ENCODE measurements at regions not wholly inside any gene's neighbourhood (a gene's known extent, or its start where the extent isn't known, plus 50 kb on each side); places are given as distances from the start of the nearest gene placed in this dataset.

- POLR2A ChIA-PET: interaction anchor here (0.7 to 2.0 kb wide), 5 partner anchors 9 to 317 kb away, joined by 3 to 5 read pairs (median 4); no protein-coding TSS in a partner anchor
- intact Hi-C loops (cut with micrococcal nuclease) (no loop called here), in situ Hi-C loops (cut with MboI) (no loop called here)
- Histone ChIP-seq H3K4me3 (no peak overlapping the region), H3K79me2 (ENCODE audit: control insufficient read depth, insufficient read depth, low read length) (no peaks in the 10 kb centered on the region), H3K27ac (ENCODE audit: extremely low read depth, low read depth, low read length) (no peak overlapping the region), H3K4me1 (replicated peaks in 1 of 2; ENCODE audit: control insufficient read depth in 2 of 2, insufficient read depth in 2 of 2, low read length in 2 of 2) (no peaks in the 10 kb centered on the region; a peak in 2 of 5 replicates), H3K9ac (ENCODE audit: insufficient read depth in 1 of 2, low read depth in 2 of 2, low read length in 2 of 2) (no peak overlapping the region), H4K20me1 (replicated peaks; ENCODE audit: control insufficient read depth, insufficient read depth, low read length) (no peaks in the 10 kb centered on the region), H3K9me1 (ENCODE audit: control insufficient read depth, insufficient read depth, low read length) (no peaks in the 10 kb centered on the region), H2AFZ (ENCODE audit: low read depth, low read length) (no peak overlapping the region), H3K4me2 (ENCODE audit: insufficient read depth, low read length) (no peak overlapping the region), H3K9me3 (replicated peaks; ENCODE audit: control insufficient read depth, insufficient read depth, low read depth, low read length) (no peaks in the 10 kb centered on the region), H3K27me3 (ENCODE audit: control insufficient read depth in 2 of 2, insufficient read depth in 2 of 2, low read length in 2 of 2) (no peaks in the 10 kb centered on the region), H3K36me3 (ENCODE audit: control insufficient read depth, insufficient read depth, low read length) (no peaks in the 10 kb centered on the region)
- DNase-seq (ENCODE audit: extremely low read depth in 1 of 4, low spot score in 3 of 4) (no peak), ATAC-seq (no peak), FAIRE-seq (no peak)
- TF ChIP-seq ZNF57 (CRISPR knock-in tag; IDR thresholded peaks at IDR 0.05) (no peak), SMAD2 (IDR thresholded peaks at IDR 0.05; ENCODE audit: low read depth, low read length) (no peak), ZNF395 (CRISPR knock-in tag; IDR thresholded peaks at IDR 0.05) (no peak), JUND (IDR thresholded peaks at IDR 0.05; ENCODE audit: borderline replicate concordance, low read depth, low read length) (no peak), JUND (tag; IDR thresholded peaks at IDR 0.05; ENCODE audit: borderline replicate concordance, low read depth, low read length) (no peak), NBN (IDR thresholded peaks at IDR 0.05; ENCODE audit: low read depth) (no peak), ZNF197 (CRISPR knock-in tag; IDR thresholded peaks at IDR 0.05; ENCODE audit: low read depth) (no peak), HDAC1 (IDR thresholded peaks at IDR 0.05) (no peak), RBM14 (IDR thresholded peaks at IDR 0.05; ENCODE audit: borderline replicate concordance, insufficient read depth, low read depth, low read length) (no peak), HINFP (tag; conservative IDR thresholded peaks at IDR 0.05; ENCODE audit: low read depth) (no peak)
- 0% methylated on average over 3 of the region's 3 CpGs for WGBS (ENCODE audit: insufficient coverage, low coverage, missing lambda C conversion rate)
- CTCF ChIA-PET (ENCODE audit: low intra/inter-chr PET ratio): no interaction called here
- no TSS peak for BruUV-seq (replicated peaks)
These were observed 81.0 kb downstream of the QPCT start for GRCh38 chr2:37425408-37425807.

Measured in K562 (cell line).